CD4-positive, alpha-beta T cell (primary cell): ENCODE measurements at regions not wholly inside any gene's neighbourhood (a gene's known extent, or its start where the extent isn't known, plus 50 kb on each side); places are given as distances from the start of the nearest gene placed in this dataset.

Experiments
- ATAC-seq: fragments of 200-7000 bp; cut with Tn5 transposase; one replicate; pipeline ENCODE4 v1.10.0; 2022; ENCODE audit warnings: mild to moderate bottlenecking; ENCODE audit not compliant: poor library complexity
- CTCF ChIA-PET: fragments of 350-600 bp; sonication (Branson Sonifier 250); formaldehyde crosslinking; loops from one replicate; lab custom pipeline; 2021; ENCODE audit warnings: antibody characterized with exemption, inconsistent platforms; lab: Charles Lee
- POLR2A ChIA-PET: fragments of 350-600 bp; sonication (Branson Sonifier 250); formaldehyde crosslinking; loops from one replicate; lab custom pipeline; 2021; ENCODE audit warnings: antibody characterized with exemption, inconsistent platforms; lab: Charles Lee
- DNase-seq, 14 experiments: peaks; one replicate each; pipeline ENCODE4 v3.0.0-alpha.2; 2013 to 2020; ENCODE audit warnings: mixed read lengths in 2 of 14
- H3K27ac ChIP-seq, 2 donors: one replicate each; pipeline versions ENCODE4 v1.5.1 to v1.7.0; 2013; ENCODE audit warnings: low read length in 2 of 2, low read depth in 1 of 2, mild to moderate bottlenecking in 1 of 2
- H3K27me3 ChIP-seq, 2 experiments: 1 replicate in 1 of 2; 2 replicates in 1 of 2; pipeline versions ENCODE4 v1.6.1 to v1.7.0; 2013; ENCODE audit warnings: low read length in 2 of 2, control low read depth in 1 of 2, mild to moderate bottlenecking in 1 of 2, moderate library complexity in 1 of 2; ENCODE audit not compliant: insufficient read depth in 2 of 2, control insufficient read depth in 1 of 2
- H3K36me3 ChIP-seq: one replicate; pipeline ENCODE4 v1.6.1; 2013; ENCODE audit warnings: low read length, control low read depth; ENCODE audit not compliant: insufficient read depth
- H3K4me1 ChIP-seq: one replicate; pipeline ENCODE4 v1.6.1; 2013; ENCODE audit warnings: low read length, control low read depth; ENCODE audit not compliant: insufficient read depth
- H3K4me3 ChIP-seq: one replicate; pipeline ENCODE4 v1.5.1; 2013; ENCODE audit warnings: mild to moderate bottlenecking, low read length, moderate library complexity
- H3K9me3 ChIP-seq, 2 experiments: 1 replicate in 1 of 2; 2 replicates in 1 of 2; pipeline versions ENCODE4 v1.6.1 to v1.7.0; 2013; ENCODE audit warnings: low read length in 2 of 2, mild to moderate bottlenecking in 2 of 2, control low read depth in 1 of 2, moderate library complexity in 1 of 2; ENCODE audit not compliant: control insufficient read depth in 1 of 2, insufficient read depth in 1 of 2
- H3K27ac Mint-ChIP-seq: one replicate; pipeline ENCODE4 v1.8.0; 2020; ENCODE audit warnings: mixed read lengths
- H3K27me3 Mint-ChIP-seq: one replicate; pipeline ENCODE4 v1.8.0; 2021; ENCODE audit warnings: mixed read lengths
- H3K36me3 Mint-ChIP-seq: one replicate; pipeline ENCODE4 v1.8.0; 2021; ENCODE audit warnings: low read depth, mixed read lengths
- H3K4me1 Mint-ChIP-seq: one replicate; pipeline ENCODE4 v1.8.0; 2021; ENCODE audit warnings: low read depth, mixed read lengths
- H3K4me3 Mint-ChIP-seq: one replicate; pipeline ENCODE4 v1.8.0; 2020; ENCODE audit warnings: mild to moderate bottlenecking, mixed read lengths
- H3K9me3 Mint-ChIP-seq: one replicate; pipeline ENCODE4 v1.8.0; 2020; ENCODE audit warnings: mixed read lengths
- CTCF ChIP-seq: fragments of 200-600 bp; IDR thresholded peaks from one replicate; pipeline ENCODE4 v1.8.0; 2022; ENCODE audit warnings: antibody characterized with exemption, mild to moderate bottlenecking
- intact Hi-C, 2 experiments: fragments of 100-400 bp; cut with DNase I in 1 of 2; cut with micrococcal nuclease in 1 of 2; formaldehyde crosslinking; loops; one replicate each; pipeline versions ENCODE4 v1.15.1 to v1.9.0; 2023 to 2025; cut with DNase I, micrococcal nuclease

GRCh38 chr10:78258323-78259030 is 224.8 kb downstream of the RPS24 start:
- H3K4me1 ChIP-seq, result no peaks in the 10 kb centered on the region
- H3K36me3 ChIP-seq, result no peaks in the 10 kb centered on the region
- ATAC-seq (no peak), DNase-seq (peak in 3 of 14 experiments; percentile 4 to 25 (median 20))
- ChIA-PET POLR2A (no interaction called here), CTCF (no interaction called here)
- no peak overlapping the region for H3K27ac ChIP-seq
- H3K9me3 ChIP-seq, result no peaks in the 10 kb centered on the region
- Mint-ChIP-seq H3K9me3 (no peaks in the 10 kb centered on the region), H3K4me1 (no peaks in the 10 kb centered on the region), H3K36me3 (no peaks in the 10 kb centered on the region), H3K4me3 (no peak overlapping the region), H3K27ac (no peak overlapping the region), H3K27me3 (no peaks in the 10 kb centered on the region)
- H3K4me3 ChIP-seq, result no peak overlapping the region
- peak; percentile 24 for TF ChIP-seq CTCF
- H3K27me3 ChIP-seq, result no peaks in the 10 kb centered on the region
- intact Hi-C loops, result loop anchor here (5.0 to 10.0 kb wide), 2 partner anchors 396 to 939 kb away; no protein-coding TSS in a partner anchor

- Mint-ChIP-seq H3K9me3 (no peaks in the 10 kb centered on the region), H3K4me1 (no peaks in the 10 kb centered on the region), H3K27ac (no peak overlapping the region), H3K27me3 (no peaks in the 10 kb centered on the region), H3K4me3 (no peak overlapping the region), H3K36me3 (no peaks in the 10 kb centered on the region)
- ChIA-PET POLR2A (no interaction called here), CTCF (no interaction called here)
- H3K27me3 ChIP-seq, result no peaks in the 10 kb centered on the region
- DNase-seq, result peak in 2 of 14 experiments; percentile 22 to 28
- intact Hi-C loops, result loop anchor here (5.0 to 10.0 kb wide), 2 partner anchors 395 to 938 kb away; no protein-coding TSS in a partner anchor
- H3K27ac ChIP-seq, result no peak overlapping the region
- no peaks in the 10 kb centered on the region for H3K36me3 ChIP-seq
- no peaks in the 10 kb centered on the region for H3K9me3 ChIP-seq
- no peak for TF ChIP-seq CTCF
- ATAC-seq, result no peak
- H3K4me3 ChIP-seq, result no peak overlapping the region
- no peaks in the 10 kb centered on the region for H3K4me1 ChIP-seq
Measured at GRCh38 chr10:78259391-78259790, 225.7 kb downstream of the RPS24 start.

GRCh38 chr10:78260141-78260540 is 226.5 kb downstream of the RPS24 start:
- H3K27me3 ChIP-seq, result no peaks in the 10 kb centered on the region
- TF ChIP-seq CTCF, result no peak
- no peak overlapping the region for H3K4me3 ChIP-seq
- Mint-ChIP-seq H3K9me3 (no peaks in the 10 kb centered on the region), H3K4me3 (no peak overlapping the region), H3K27ac (no peak overlapping the region), H3K27me3 (no peaks in the 10 kb centered on the region), H3K4me1 (no peaks in the 10 kb centered on the region), H3K36me3 (no peaks in the 10 kb centered on the region)
- ChIA-PET POLR2A (no interaction called here), CTCF (no interaction called here)
- DNase-seq, result no peak
- no peak for ATAC-seq
- H3K27ac ChIP-seq, result no peak overlapping the region
- H3K4me1 ChIP-seq, result no peaks in the 10 kb centered on the region
- intact Hi-C loops, result no loop called here
- no peaks in the 10 kb centered on the region for H3K9me3 ChIP-seq
- H3K36me3 ChIP-seq, result no peaks in the 10 kb centered on the region
